ENCODE measurements at regions not wholly inside any gene's neighbourhood (a gene's known extent, or its start where the extent isn't known, plus 50 kb on each side); places are given as distances from the start of the nearest gene placed in this dataset.

GRCh38 chr18:76113101-76113500, 381.9 kb downstream of the ZNF516 start:
- no peak for TF ChIP-seq EZH2phosphoT487 (conservative IDR thresholded peaks at IDR 0.05; ENCODE audit: low read length)
- no peak for TF ChIP-seq CTCF (IDR thresholded peaks at IDR 0.05; ENCODE audit: insufficient read depth, low read length, poor library complexity, severe bottlenecking)
